ENCODE measurements at regions not wholly inside any gene's neighbourhood (a gene's known extent, or its start where the extent isn't known, plus 50 kb on each side); places are given as distances from the start of the nearest gene placed in this dataset.

GRCh38 chr12:58503731-58504130, 416.6 kb downstream of the LRIG3 start:
- no peak overlapping the region for H3K4me3 ChIP-seq (ENCODE audit: low read depth, low read length)
- TF ChIP-seq, protein P1, sequence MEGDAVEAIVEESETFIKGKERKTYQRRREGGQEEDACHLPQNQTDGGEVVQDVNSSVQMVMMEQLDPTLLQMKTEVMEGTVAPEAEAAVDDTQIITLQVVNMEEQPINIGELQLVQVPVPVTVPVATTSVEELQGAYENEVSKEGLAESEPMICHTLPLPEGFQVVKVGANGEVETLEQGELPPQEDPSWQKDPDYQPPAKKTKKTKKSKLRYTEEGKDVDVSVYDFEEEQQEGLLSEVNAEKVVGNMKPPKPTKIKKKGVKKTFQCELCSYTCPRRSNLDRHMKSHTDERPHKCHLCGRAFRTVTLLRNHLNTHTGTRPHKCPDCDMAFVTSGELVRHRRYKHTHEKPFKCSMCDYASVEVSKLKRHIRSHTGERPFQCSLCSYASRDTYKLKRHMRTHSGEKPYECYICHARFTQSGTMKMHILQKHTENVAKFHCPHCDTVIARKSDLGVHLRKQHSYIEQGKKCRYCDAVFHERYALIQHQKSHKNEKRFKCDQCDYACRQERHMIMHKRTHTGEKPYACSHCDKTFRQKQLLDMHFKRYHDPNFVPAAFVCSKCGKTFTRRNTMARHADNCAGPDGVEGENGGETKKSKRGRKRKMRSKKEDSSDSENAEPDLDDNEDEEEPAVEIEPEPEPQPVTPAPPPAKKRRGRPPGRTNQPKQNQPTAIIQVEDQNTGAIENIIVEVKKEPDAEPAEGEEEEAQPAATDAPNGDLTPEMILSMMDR (IDR thresholded peaks at IDR 0.05; ENCODE audit: control insufficient read depth, extremely low read depth, insufficient read depth): no peak
- no peak for DNase-seq (ENCODE audit: low read depth)

- TF ChIP-seq, protein P1 (IDR thresholded peaks at IDR 0.05; ENCODE audit: control insufficient read depth, extremely low read depth, insufficient read depth): no peak
- no peak overlapping the region for H3K4me3 ChIP-seq (ENCODE audit: low read depth, low read length)
- DNase-seq (ENCODE audit: low read depth): no peak
These were observed 416.0 kb downstream of the LRIG3 start for GRCh38 chr12:58504143-58504938.

DNA sequence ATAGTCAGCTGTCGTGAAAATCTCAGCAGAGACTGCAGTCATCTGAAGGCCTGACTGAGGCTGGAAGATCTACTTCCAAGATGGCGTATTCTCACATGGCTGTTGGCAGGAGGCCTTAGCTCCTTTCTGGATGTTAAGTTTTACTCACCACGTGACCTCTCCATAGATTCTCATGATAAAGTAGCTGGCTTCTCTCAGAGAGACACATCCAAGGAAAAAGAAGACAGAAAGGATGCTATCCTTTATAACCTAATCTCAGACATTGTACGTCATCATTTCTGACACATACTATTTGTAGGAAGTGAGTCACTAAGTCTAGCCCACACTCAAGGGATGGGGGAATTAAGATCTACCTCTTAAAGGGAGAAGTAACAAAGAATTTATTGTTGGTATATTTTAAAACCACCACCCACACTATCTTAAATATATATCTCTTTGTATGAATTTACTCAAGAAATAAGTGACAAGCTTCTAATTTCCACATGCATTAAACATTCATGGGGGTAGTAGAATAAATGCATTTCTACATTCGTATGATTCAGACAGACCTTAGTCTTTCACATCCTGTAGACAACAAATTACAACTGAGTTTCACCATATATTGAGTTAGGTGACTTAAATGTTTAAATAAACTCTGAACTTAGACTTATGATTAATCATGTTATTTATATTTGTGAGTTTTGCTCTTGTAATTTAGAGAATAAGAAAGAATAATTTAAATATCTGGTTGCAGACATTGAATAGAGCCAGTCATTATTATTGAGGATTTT, 411.0 kb downstream of the LRIG3 start:
- no peak overlapping the region for H3K4me3 ChIP-seq (ENCODE audit: low read depth, low read length)
- TF ChIP-seq, protein P1 (IDR thresholded peaks at IDR 0.05; ENCODE audit: control insufficient read depth, extremely low read depth, insufficient read depth): no peak
- DNase-seq (ENCODE audit: low read depth): no peak

DNA sequence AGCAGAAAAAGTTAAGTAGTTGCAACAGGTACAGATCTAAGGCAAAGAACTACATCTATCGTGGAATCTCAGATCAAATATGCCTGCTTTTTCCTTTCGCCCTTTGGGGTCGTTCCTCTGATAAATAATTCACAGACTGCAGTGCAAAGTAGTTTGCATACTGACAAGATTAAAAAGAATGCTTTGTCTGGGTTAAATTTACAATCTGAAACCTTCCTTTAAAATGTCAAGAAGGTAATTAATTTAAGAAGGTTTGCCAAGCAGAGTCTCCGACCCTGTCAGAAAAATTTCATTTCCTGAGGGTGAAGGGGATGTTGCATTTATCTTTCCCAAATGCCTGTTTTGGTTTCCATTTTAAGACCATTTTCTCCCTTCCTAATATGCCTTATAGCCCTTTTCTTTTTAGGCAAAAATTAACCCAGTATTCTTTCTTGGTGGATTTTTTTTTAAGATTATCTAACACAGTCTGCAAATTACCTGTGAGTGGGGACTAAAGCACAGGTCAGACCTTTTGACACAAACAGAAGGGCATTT, 406.9 kb downstream of the LRIG3 start:
- no peak for DNase-seq (ENCODE audit: low read depth)
- TF ChIP-seq, protein P1 (IDR thresholded peaks at IDR 0.05; ENCODE audit: control insufficient read depth, extremely low read depth, insufficient read depth): no peak
- H3K4me3 ChIP-seq (ENCODE audit: low read depth, low read length): no peak overlapping the region

GRCh38 chr12:58513852-58514251, 406.5 kb downstream of the LRIG3 start:
- H3K4me3 ChIP-seq (ENCODE audit: low read depth, low read length): no peak overlapping the region
- TF ChIP-seq, protein P1 (IDR thresholded peaks at IDR 0.05; ENCODE audit: control insufficient read depth, extremely low read depth, insufficient read depth): no peak
- no peak for DNase-seq (ENCODE audit: low read depth)

DNA sequence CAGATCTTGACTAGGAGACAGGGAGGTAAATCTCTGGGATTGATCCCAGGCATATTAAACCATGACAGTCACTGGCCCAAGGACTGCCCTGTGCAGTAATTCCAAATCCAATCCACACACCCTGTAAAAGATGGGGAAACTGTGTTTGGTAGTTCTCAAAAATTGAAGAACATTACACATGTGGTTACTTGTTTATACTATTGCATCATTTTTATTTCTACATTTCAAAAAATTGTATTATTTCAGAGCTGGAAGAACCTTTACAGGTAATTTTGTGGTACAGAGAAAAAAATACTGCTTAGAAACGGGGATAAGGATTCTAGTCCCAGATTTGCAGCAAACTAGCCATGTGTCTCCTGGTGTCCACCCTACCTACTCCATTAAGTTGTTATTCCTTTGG, 400.5 kb downstream of the LRIG3 start:
- no peak for DNase-seq (ENCODE audit: low read depth)
- TF ChIP-seq, protein P1 (IDR thresholded peaks at IDR 0.05; ENCODE audit: control insufficient read depth, extremely low read depth, insufficient read depth): no peak
- no peak overlapping the region for H3K4me3 ChIP-seq (ENCODE audit: low read depth, low read length)
